CD4-positive, CD25-positive, alpha-beta regulatory T cell (primary cell): ENCODE measurements at regions not wholly inside any gene's neighbourhood (a gene's known extent, or its start where the extent isn't known, plus 50 kb on each side); places are given as distances from the start of the nearest gene placed in this dataset.

ENCODE experiments used
- ATAC-seq, 2 donors: fragments of 150-1000 bp; cut with Tn5 transposase; one replicate each; pipeline ENCODE4 v1.10.0; 2021; ENCODE audit warnings: low read depth in 2 of 2, moderate number of reproducible peaks in 2 of 2, moderate library complexity in 1 of 2
- DNase-seq, 3 donors: peaks; one replicate each; pipeline versions ENCODE4 v3.0.0 to v3.0.0-alpha.2; 2012 to 2022; ENCODE audit warnings: mixed read lengths in 1 of 3
- H3K27ac ChIP-seq: one replicate; pipeline ENCODE4 v1.7.0; 2013; ENCODE audit warnings: mild to moderate bottlenecking, low read length; ENCODE audit not compliant: insufficient read depth, poor library complexity, severe bottlenecking
- H3K27me3 ChIP-seq: one replicate; pipeline ENCODE4 v1.7.0; 2013; ENCODE audit warnings: low read length; ENCODE audit not compliant: control insufficient read depth, insufficient read depth
- H3K36me3 ChIP-seq: one replicate; pipeline ENCODE4 v1.7.0; 2013; ENCODE audit warnings: mild to moderate bottlenecking, low read length, moderate library complexity; ENCODE audit not compliant: control insufficient read depth, insufficient read depth
- H3K4me1 ChIP-seq: 2 replicates; pipeline ENCODE4 v1.7.0; 2013; ENCODE audit warnings: mild to moderate bottlenecking, low read length; ENCODE audit not compliant: insufficient read depth, control insufficient read depth, poor library complexity, severe bottlenecking
- H3K4me3 ChIP-seq: one replicate; pipeline ENCODE4 v1.7.0; 2013; ENCODE audit warnings: low read depth, mild to moderate bottlenecking, low read length, moderate library complexity
- H3K9me3 ChIP-seq, 2 experiments: 1 replicate in 1 of 2; 2 replicates in 1 of 2; pipeline ENCODE4 v1.7.0; 2013; ENCODE audit warnings: low read length in 2 of 2, mild to moderate bottlenecking in 1 of 2, moderate library complexity in 1 of 2; ENCODE audit not compliant: control insufficient read depth in 2 of 2
- H3K27ac Mint-ChIP-seq, 3 donors: one replicate each; pipeline ENCODE4 v1.8.0; 2020 to 2022; ENCODE audit warnings: mild to moderate bottlenecking in 3 of 3, mixed read lengths in 3 of 3, moderate library complexity in 2 of 3
- H3K27me3 Mint-ChIP-seq: one replicate; pipeline ENCODE4 v1.8.0; 2022; ENCODE audit warnings: mild to moderate bottlenecking, mixed read lengths
- H3K36me3 Mint-ChIP-seq: one replicate; pipeline ENCODE4 v1.8.0; 2020; ENCODE audit warnings: mixed read lengths
- H3K4me1 Mint-ChIP-seq, 4 donors: one replicate each; pipeline ENCODE4 v1.8.0; 2020 to 2022; ENCODE audit warnings: mixed read lengths in 4 of 4, mild to moderate bottlenecking in 1 of 4
- H3K4me3 Mint-ChIP-seq, 4 donors: one replicate each; pipeline ENCODE4 v1.8.0; 2020 to 2022; ENCODE audit warnings: mild to moderate bottlenecking in 4 of 4, mixed read lengths in 4 of 4, moderate library complexity in 3 of 4
- H3K9me3 Mint-ChIP-seq, 7 donors: one replicate each; pipeline ENCODE4 v1.8.0; 2020 to 2022; ENCODE audit warnings: mixed read lengths in 7 of 7, mild to moderate bottlenecking in 3 of 7, moderate library complexity in 2 of 7

- Mint-ChIP-seq H3K27me3 (no peaks in the 10 kb centered on the region), H3K27ac (no peak overlapping the region), H3K4me1 (peaks cover 0 to 2% (median 0%) of the 10 kb centered on the region in 4 donors), H3K4me3 (no peak overlapping the region), H3K36me3 (no peaks in the 10 kb centered on the region), H3K9me3 (no peaks in the 10 kb centered on the region)
- ATAC-seq (no peak), DNase-seq (no peak)
- Histone ChIP-seq H3K4me3 (no peak overlapping the region), H3K36me3 (no peaks in the 10 kb centered on the region), H3K27ac (no peak overlapping the region), H3K27me3 (no peaks in the 10 kb centered on the region), H3K4me1 (no peaks in the 10 kb centered on the region), H3K9me3 (no peaks in the 10 kb centered on the region)
These were observed 271.5 kb downstream of the HRH4 start for GRCh38 chr18:24731981-24732380.

- no peak for DNase-seq
- Histone ChIP-seq H3K4me1 (no peaks in the 10 kb centered on the region), H3K9me3 (no peaks in the 10 kb centered on the region), H3K27ac (no peak overlapping the region), H3K4me3 (no peak overlapping the region), H3K27me3 (no peaks in the 10 kb centered on the region), H3K36me3 (no peaks in the 10 kb centered on the region)
- Mint-ChIP-seq H3K27ac (no peak overlapping the region), H3K27me3 (no peaks in the 10 kb centered on the region), H3K4me1 (no peaks in the 10 kb centered on the region), H3K4me3 (no peak overlapping the region), H3K36me3 (no peaks in the 10 kb centered on the region), H3K9me3 (no peaks in the 10 kb centered on the region)
- ATAC-seq = no peak
These were observed 273.6 kb downstream of the HRH4 start for GRCh38 chr18:24734058-24734457.

- H3K27ac Mint-ChIP-seq = no peak overlapping the region
- H3K9me3 Mint-ChIP-seq = peaks cover 0 to 6% (median 0%) of the 10 kb centered on the region in 7 donors
- DNase-seq = no peak
- Histone ChIP-seq H3K27ac (no peak overlapping the region), H3K4me3 (no peak overlapping the region), H3K9me3 (no peaks in the 10 kb centered on the region), H3K36me3 (no peaks in the 10 kb centered on the region), H3K4me1 (no peaks in the 10 kb centered on the region), H3K27me3 (no peaks in the 10 kb centered on the region)
- H3K4me3 Mint-ChIP-seq = no peak overlapping the region
- no peaks in the 10 kb centered on the region for H3K36me3 Mint-ChIP-seq
- ATAC-seq = no peak
- no peaks in the 10 kb centered on the region for H3K4me1 Mint-ChIP-seq
- H3K27me3 Mint-ChIP-seq = no peaks in the 10 kb centered on the region
These were observed 275.3 kb downstream of the HRH4 start for GRCh38 chr18:24735624-24736231.

GRCh38 chr18:24736662-24737330 is 276.4 kb downstream of the HRH4 start:
- Histone ChIP-seq H3K27ac (no peak overlapping the region), H3K4me1 (no peaks in the 10 kb centered on the region), H3K36me3 (no peaks in the 10 kb centered on the region), H3K27me3 (no peaks in the 10 kb centered on the region), H3K4me3 (no peak overlapping the region), H3K9me3 (no peaks in the 10 kb centered on the region)
- no peak overlapping the region for H3K27ac Mint-ChIP-seq
- no peaks in the 10 kb centered on the region for H3K4me1 Mint-ChIP-seq
- DNase-seq (no peak), ATAC-seq (no peak)
- no peak overlapping the region for H3K4me3 Mint-ChIP-seq
- no peaks in the 10 kb centered on the region for H3K36me3 Mint-ChIP-seq
- H3K9me3 Mint-ChIP-seq = peaks cover 0 to 6% (median 0%) of the 10 kb centered on the region in 7 donors
- H3K27me3 Mint-ChIP-seq = no peaks in the 10 kb centered on the region

GRCh38 chr18:24740829-24741228 is 280.4 kb downstream of the HRH4 start:
- Histone ChIP-seq H3K27ac (no peak overlapping the region), H3K4me3 (no peak overlapping the region), H3K9me3 (no peaks in the 10 kb centered on the region), H3K27me3 (no peaks in the 10 kb centered on the region), H3K4me1 (no peaks in the 10 kb centered on the region), H3K36me3 (no peaks in the 10 kb centered on the region)
- ATAC-seq (no peak), DNase-seq (no peak)
- H3K4me1 Mint-ChIP-seq = no peaks in the 10 kb centered on the region
- H3K9me3 Mint-ChIP-seq = peaks cover 0 to 6% (median 0%) of the 10 kb centered on the region in 7 donors
- H3K27ac Mint-ChIP-seq = no peak overlapping the region
- no peaks in the 10 kb centered on the region for H3K27me3 Mint-ChIP-seq
- no peaks in the 10 kb centered on the region for H3K36me3 Mint-ChIP-seq
- H3K4me3 Mint-ChIP-seq = no peak overlapping the region

GRCh38 chr18:24741321-24741720 is 280.9 kb downstream of the HRH4 start:
- Histone ChIP-seq H3K9me3 (no peaks in the 10 kb centered on the region), H3K36me3 (no peaks in the 10 kb centered on the region), H3K27me3 (no peaks in the 10 kb centered on the region), H3K4me3 (no peak overlapping the region), H3K27ac (no peak overlapping the region), H3K4me1 (no peaks in the 10 kb centered on the region)
- Mint-ChIP-seq H3K27ac (no peak overlapping the region), H3K36me3 (no peaks in the 10 kb centered on the region), H3K9me3 (peaks cover 0 to 6% (median 0%) of the 10 kb centered on the region in 7 donors), H3K27me3 (no peaks in the 10 kb centered on the region), H3K4me3 (no peak overlapping the region), H3K4me1 (no peaks in the 10 kb centered on the region)
- DNase-seq = no peak
- no peak for ATAC-seq

GRCh38 chr18:24741965-24742724 is 281.7 kb downstream of the HRH4 start:
- Mint-ChIP-seq H3K27me3 (no peaks in the 10 kb centered on the region), H3K4me3 (no peak overlapping the region), H3K27ac (no peak overlapping the region), H3K4me1 (no peaks in the 10 kb centered on the region), H3K9me3 (peaks cover 0 to 6% (median 0%) of the 10 kb centered on the region in 7 donors), H3K36me3 (no peaks in the 10 kb centered on the region)
- Histone ChIP-seq H3K27ac (no peak overlapping the region), H3K27me3 (no peaks in the 10 kb centered on the region), H3K9me3 (no peaks in the 10 kb centered on the region), H3K36me3 (no peaks in the 10 kb centered on the region), H3K4me1 (no peaks in the 10 kb centered on the region), H3K4me3 (no peak overlapping the region)
- no peak for DNase-seq
- no peak for ATAC-seq
